Stimulated activated effector memory CD8-positive, alpha-beta T cell treated with anti-CD3 and anti-CD28 coated beads, Interleukin-12 subunit alpha, Interleukin-12 subunit beta, amount 100 ng/mL, for 72 hours (primary cell): ENCODE measurements at regions not wholly inside any gene's neighbourhood (a gene's known extent, or its start where the extent isn't known, plus 50 kb on each side); places are given as distances from the start of the nearest gene placed in this dataset.
A peak's percentile ranks its signal among the peaks of the same experiment; 100 is the strongest.
"Not testable (repeated sequence)": the region's sequence is repeated elsewhere in the genome, so short reads cannot be mapped to it uniquely, and the experiment has no call there.

Source experiments
- ATAC-seq: fragments of 150-1000 bp; cut with Tn5 transposase; 2 replicates; pipeline ENCODE4 v1.10.0; 2021
- DNase-seq, 2 donors: peaks; one replicate each; pipeline ENCODE4 v3.0.0; 2021 to 2022; ENCODE audit warnings: low spot score in 2 of 2
- H3K27ac Mint-ChIP-seq: one replicate; pipeline ENCODE4 v1.8.0; 2022; ENCODE audit warnings: mild to moderate bottlenecking, mixed read lengths
- H3K36me3 Mint-ChIP-seq: one replicate; pipeline ENCODE4 v1.8.0; 2022; ENCODE audit warnings: mild to moderate bottlenecking, mixed read lengths
- H3K4me1 Mint-ChIP-seq: one replicate; pipeline ENCODE4 v1.8.0; 2022; ENCODE audit warnings: mixed read lengths
- H3K4me3 Mint-ChIP-seq: one replicate; pipeline ENCODE4 v1.8.0; 2022; ENCODE audit warnings: mild to moderate bottlenecking, mixed read lengths
- H3K9me3 Mint-ChIP-seq: one replicate; pipeline ENCODE4 v1.8.0; 2022; ENCODE audit warnings: mixed read lengths

GRCh38 chr10:44125879-44126278, 259.0 kb downstream of the CXCL12 start:
- Mint-ChIP-seq H3K4me3 (no peak overlapping the region), H3K36me3 (no peaks in the 10 kb centered on the region), H3K4me1 (no peaks in the 10 kb centered on the region), H3K9me3 (no peaks in the 10 kb centered on the region), H3K27ac (no peak overlapping the region)
- no peak for ATAC-seq
- DNase-seq, result no peak

GRCh38 chr10:44118500-44118899, 266.4 kb downstream of the CXCL12 start:
- ATAC-seq, result no peak
- H3K36me3 Mint-ChIP-seq, result no peaks in the 10 kb centered on the region

GRCh38 chr10:44116474-44116873, 268.4 kb downstream of the CXCL12 start:
- H3K9me3 Mint-ChIP-seq, result no peaks in the 10 kb centered on the region
- DNase-seq, result no peak
- H3K4me1 Mint-ChIP-seq, result no peaks in the 10 kb centered on the region
- no peaks in the 10 kb centered on the region for H3K36me3 Mint-ChIP-seq
- H3K27ac Mint-ChIP-seq, result no peak overlapping the region
- no peak for ATAC-seq
- no peak overlapping the region for H3K4me3 Mint-ChIP-seq

More at GRCh38 chr10:44118500-44118899, 266.4 kb downstream of the CXCL12 start:
- no peaks in the 10 kb centered on the region for H3K9me3 Mint-ChIP-seq
- H3K4me3 Mint-ChIP-seq, result no peak overlapping the region
- no peaks in the 10 kb centered on the region for H3K4me1 Mint-ChIP-seq
- DNase-seq, result no peak
- H3K27ac Mint-ChIP-seq, result no peak overlapping the region

- DNase-seq (no peak), ATAC-seq (no peak)
- no peaks in the 10 kb centered on the region for H3K4me1 Mint-ChIP-seq
These were observed 269.4 kb downstream of the CXCL12 start for GRCh38 chr10:44115516-44115915.

GRCh38 chr10:44114441-44114840, 270.5 kb downstream of the CXCL12 start:
- Mint-ChIP-seq H3K27ac (no peak overlapping the region), H3K4me3 (no peak overlapping the region), H3K9me3 (peaks cover 4% of the 10 kb centered on the region), H3K36me3 (no peaks in the 10 kb centered on the region), H3K4me1 (no peaks in the 10 kb centered on the region)
- ATAC-seq (peak; percentile 11), DNase-seq (no peak)

More at GRCh38 chr10:44115516-44115915, 269.4 kb downstream of the CXCL12 start:
- Mint-ChIP-seq H3K27ac (no peak overlapping the region), H3K36me3 (no peaks in the 10 kb centered on the region), H3K9me3 (no peaks in the 10 kb centered on the region), H3K4me3 (no peak overlapping the region)

- H3K4me3 Mint-ChIP-seq, H3K4me1 Mint-ChIP-seq, DNase-seq, H3K9me3 Mint-ChIP-seq, H3K27ac Mint-ChIP-seq, H3K36me3 Mint-ChIP-seq, ATAC-seq: not testable (repeated sequence)
These were observed 272.6 kb downstream of the CXCL12 start for GRCh38 chr10:44112280-44112679.

- ATAC-seq (no peak), DNase-seq (no peak)
- Mint-ChIP-seq H3K9me3 (peaks cover 4% of the 10 kb centered on the region), H3K4me1 (no peaks in the 10 kb centered on the region), H3K36me3 (no peaks in the 10 kb centered on the region), H3K27ac (no peak overlapping the region), H3K4me3 (no peak overlapping the region)
These were observed 279.2 kb downstream of the CXCL12 start for GRCh38 chr10:44105696-44106095.

GRCh38 chr10:44102726-44103255, 282.1 kb downstream of the CXCL12 start:
- Mint-ChIP-seq H3K4me3 (no peak overlapping the region), H3K36me3 (no peaks in the 10 kb centered on the region), H3K27ac (no peak overlapping the region), H3K4me1 (no peaks in the 10 kb centered on the region), H3K9me3 (no peaks in the 10 kb centered on the region)
- ATAC-seq, result no peak
- DNase-seq, result no peak

- H3K4me3 Mint-ChIP-seq, result no peak overlapping the region
- no peaks in the 10 kb centered on the region for H3K9me3 Mint-ChIP-seq
- ATAC-seq, result no peak
- no peaks in the 10 kb centered on the region for H3K4me1 Mint-ChIP-seq
- H3K36me3 Mint-ChIP-seq, result no peaks in the 10 kb centered on the region
- H3K27ac Mint-ChIP-seq, result no peak overlapping the region
- no peak for DNase-seq
These were observed 283.8 kb downstream of the CXCL12 start for GRCh38 chr10:44101082-44101481.

GRCh38 chr10:44099511-44099910, 285.4 kb downstream of the CXCL12 start:
- Mint-ChIP-seq H3K27ac (no peak overlapping the region), H3K4me1 (no peaks in the 10 kb centered on the region), H3K36me3 (no peaks in the 10 kb centered on the region), H3K9me3 (no peaks in the 10 kb centered on the region), H3K4me3 (no peak overlapping the region)
- ATAC-seq (no peak), DNase-seq (no peak)

- H3K4me1 Mint-ChIP-seq, H3K27ac Mint-ChIP-seq, H3K4me3 Mint-ChIP-seq, H3K36me3 Mint-ChIP-seq, DNase-seq, ATAC-seq, H3K9me3 Mint-ChIP-seq: not testable (repeated sequence)
These were observed 288.7 kb downstream of the CXCL12 start for GRCh38 chr10:44096217-44096616.

- H3K27ac Mint-ChIP-seq, result no peak overlapping the region
- DNase-seq, result no peak
- H3K9me3 Mint-ChIP-seq, result no peaks in the 10 kb centered on the region
- H3K4me1 Mint-ChIP-seq, result no peaks in the 10 kb centered on the region
- no peak for ATAC-seq
- H3K36me3 Mint-ChIP-seq, result no peaks in the 10 kb centered on the region
- no peak overlapping the region for H3K4me3 Mint-ChIP-seq
These were observed 295.2 kb downstream of the CXCL12 start for GRCh38 chr10:44089671-44090070.

- no peak overlapping the region for H3K27ac Mint-ChIP-seq
- H3K4me3 Mint-ChIP-seq, result no peak overlapping the region
- no peaks in the 10 kb centered on the region for H3K4me1 Mint-ChIP-seq
- ATAC-seq (no peak), DNase-seq (no peak)
- no peaks in the 10 kb centered on the region for H3K9me3 Mint-ChIP-seq
- H3K36me3 Mint-ChIP-seq, result no peaks in the 10 kb centered on the region
These were observed 297.5 kb downstream of the CXCL12 start for GRCh38 chr10:44087403-44087802.

- ATAC-seq (peak; percentile 31), DNase-seq (no peak)
- no peaks in the 10 kb centered on the region for H3K36me3 Mint-ChIP-seq
- no peak overlapping the region for H3K27ac Mint-ChIP-seq
- H3K4me1 Mint-ChIP-seq, result no peaks in the 10 kb centered on the region
- H3K9me3 Mint-ChIP-seq, result peaks cover 2% of the 10 kb centered on the region
- H3K4me3 Mint-ChIP-seq, result no peak overlapping the region
These were observed 301.0 kb downstream of the CXCL12 start for GRCh38 chr10:44083719-44084400.

- Mint-ChIP-seq H3K4me3 (no peak overlapping the region), H3K27ac (no peak overlapping the region), H3K36me3 (no peaks in the 10 kb centered on the region), H3K4me1 (no peaks in the 10 kb centered on the region), H3K9me3 (no peaks in the 10 kb centered on the region)
- ATAC-seq (no peak), DNase-seq (no peak)
These were observed 313.4 kb downstream of the CXCL12 start for GRCh38 chr10:44071479-44071878.

- H3K27ac Mint-ChIP-seq, result no peak overlapping the region
- peak; percentile 43 for ATAC-seq
- no peaks in the 10 kb centered on the region for H3K36me3 Mint-ChIP-seq
- no peaks in the 10 kb centered on the region for H3K9me3 Mint-ChIP-seq
- H3K4me3 Mint-ChIP-seq, result no peak overlapping the region
- no peaks in the 10 kb centered on the region for H3K4me1 Mint-ChIP-seq
- DNase-seq, result no peak
These were observed 314.6 kb downstream of the CXCL12 start for GRCh38 chr10:44070282-44070681.
